Kidney glomerular epithelial cell (primary cell): ENCODE measurements at regions not wholly inside any gene's neighbourhood (a gene's known extent, or its start where the extent isn't known, plus 50 kb on each side); places are given as distances from the start of the nearest gene placed in this dataset.

Experiments
- DNase-seq: peaks from one replicate; lab custom pipeline; 2025; lab: John Stamatoyannopoulos, UW

- no peak for DNase-seq
Measured at GRCh38 chr4:83722730-83723269, 186.9 kb downstream of the GPAT3 start.

GRCh38 chr4:83716874-83717273 is 181.0 kb downstream of the GPAT3 start:
- DNase-seq = no peak

GRCh38 chr4:83712890-83713289 is 177.0 kb downstream of the GPAT3 start:
- no peak for DNase-seq

- DNase-seq = no peak
Measured at GRCh38 chr4:83709627-83710026, 173.7 kb downstream of the GPAT3 start.

GRCh38 chr4:83708500-83709175 is 172.7 kb downstream of the GPAT3 start:
- DNase-seq = peak; percentile 33

- no peak for DNase-seq
Measured at GRCh38 chr4:83704786-83705185, 168.9 kb downstream of the GPAT3 start.

- DNase-seq = no peak
Measured at GRCh38 chr4:83703752-83704151, 167.8 kb downstream of the GPAT3 start.

GRCh38 chr4:83701041-83701440 is 165.1 kb downstream of the GPAT3 start:
- DNase-seq = no peak

- no peak for DNase-seq
Measured at GRCh38 chr4:83699358-83699757, 163.4 kb downstream of the GPAT3 start.

- DNase-seq = no peak
Measured at GRCh38 chr4:83692028-83692427, 156.1 kb downstream of the GPAT3 start.

- no peak for DNase-seq
Measured at GRCh38 chr4:83686166-83686565, 150.3 kb downstream of the GPAT3 start.

- no peak for DNase-seq
Measured at GRCh38 chr4:83679692-83680091, 143.8 kb downstream of the GPAT3 start.

- no peak for DNase-seq
Measured at GRCh38 chr4:83679254-83679653, 143.3 kb downstream of the GPAT3 start.

- DNase-seq = no peak
Measured at GRCh38 chr4:83677656-83678055, 141.7 kb downstream of the GPAT3 start.

GRCh38 chr4:83664741-83665140 is 128.8 kb downstream of the GPAT3 start:
- DNase-seq = no peak

- no peak for DNase-seq
Measured at GRCh38 chr4:83664071-83664470, 128.2 kb downstream of the GPAT3 start.

GRCh38 chr4:83662204-83662603 is 126.3 kb downstream of the GPAT3 start:
- DNase-seq = no peak

GRCh38 chr4:83661359-83661758 is 125.5 kb downstream of the GPAT3 start:
- no peak for DNase-seq

- DNase-seq = no peak
Measured at GRCh38 chr4:83660578-83660977, 124.7 kb downstream of the GPAT3 start.

- no peak for DNase-seq
Measured at GRCh38 chr4:83658806-83659205, 122.9 kb downstream of the GPAT3 start.

GRCh38 chr4:83657336-83657735 is 121.4 kb downstream of the GPAT3 start:
- no peak for DNase-seq
